Mesodermal cell (in vitro differentiated cells): ENCODE measurements at regions not wholly inside any gene's neighbourhood (a gene's known extent, or its start where the extent isn't known, plus 50 kb on each side); places are given as distances from the start of the nearest gene placed in this dataset.

Source experiments
- H3K27ac ChIP-seq: 2 replicates; pipeline ENCODE4 v1.7.0; 2013; ENCODE audit warnings: mild to moderate bottlenecking, low read depth, low read length, moderate library complexity; ENCODE audit not compliant: severe bottlenecking
- H3K36me3 ChIP-seq: 2 replicates; pipeline ENCODE4 v1.7.1; 2013; ENCODE audit warnings: mild to moderate bottlenecking, low read length, moderate library complexity; ENCODE audit not compliant: control insufficient read depth, insufficient read depth
- H3K4me1 ChIP-seq: one replicate; pipeline ENCODE4 v1.7.1; 2013; ENCODE audit warnings: mild to moderate bottlenecking, low read length; ENCODE audit not compliant: insufficient read depth, control insufficient read depth, poor library complexity, severe bottlenecking
- H3K4me3 ChIP-seq: 2 replicates; pipeline ENCODE4 v1.7.0; 2013; ENCODE audit warnings: low read length, control low read depth, mild to moderate bottlenecking; ENCODE audit not compliant: insufficient read depth, poor library complexity, severe bottlenecking; ENCODE audit errors: extremely low read depth
- H3K9me3 ChIP-seq: 2 replicates; pipeline ENCODE4 v1.7.1; 2013; ENCODE audit warnings: mild to moderate bottlenecking, low read length, moderate library complexity; ENCODE audit not compliant: control insufficient read depth
- WGBS, 2 experiments: methylation state at CpG; one replicate each; pipeline ENCODE4 v1.1.5; 2013; ENCODE audit warnings: missing lambda C conversion rate in 2 of 2; ENCODE audit not compliant: insufficient coverage in 2 of 2; 5-methylcytosine and 5-hydroxymethylcytosine counted together

- no peaks in the 10 kb centered on the region for H3K4me1 ChIP-seq
- H3K4me3 ChIP-seq, result no peak overlapping the region
- no peak overlapping the region for H3K27ac ChIP-seq
- 88 to 94% methylated on average over 9 to 13 of the region's 13 CpGs for WGBS, 2 experiments
- no peaks in the 10 kb centered on the region for H3K9me3 ChIP-seq
- H3K36me3 ChIP-seq, result no peaks in the 10 kb centered on the region
These were observed 229.2 kb downstream of the EN1 start for GRCh38 chr2:118618279-118618678.

- Histone ChIP-seq H3K4me3 (no peak overlapping the region), H3K27ac (no peak overlapping the region), H3K4me1 (no peaks in the 10 kb centered on the region), H3K36me3 (no peaks in the 10 kb centered on the region), H3K9me3 (no peaks in the 10 kb centered on the region)
- WGBS, 2 experiments, result 92 to 98% methylated on average over 5 to 6 of the region's 7 CpGs
These were observed 231.0 kb downstream of the EN1 start for GRCh38 chr2:118616432-118616831.

- H3K36me3 ChIP-seq, result no peaks in the 10 kb centered on the region
- H3K27ac ChIP-seq, result peak overlapping the region; percentile 48
- WGBS, 2 experiments, result 65 to 72% methylated on average over 4 to 6 of the region's 8 CpGs
- no peaks in the 10 kb centered on the region for H3K4me1 ChIP-seq
- H3K9me3 ChIP-seq, result no peaks in the 10 kb centered on the region
- H3K4me3 ChIP-seq, result no peak overlapping the region
These were observed 232.6 kb downstream of the EN1 start for GRCh38 chr2:118614841-118615271.

GRCh38 chr2:118613737-118614136 is 233.7 kb downstream of the EN1 start:
- Histone ChIP-seq H3K4me1 (no peaks in the 10 kb centered on the region), H3K36me3 (no peaks in the 10 kb centered on the region), H3K9me3 (no peaks in the 10 kb centered on the region), H3K27ac (no peak overlapping the region), H3K4me3 (no peak overlapping the region)
- 80 to 94% methylated on average over 1 to 2 of the region's 2 CpGs for WGBS, 2 experiments

GRCh38 chr2:118611691-118612090 is 235.8 kb downstream of the EN1 start:
- Histone ChIP-seq H3K27ac (no peak overlapping the region), H3K4me3 (no peak overlapping the region), H3K4me1 (no peaks in the 10 kb centered on the region), H3K9me3 (no peaks in the 10 kb centered on the region), H3K36me3 (no peaks in the 10 kb centered on the region)
- WGBS, 2 experiments, result 80 to 100% methylated on average over 1 to 2 of the region's 2 CpGs

GRCh38 chr2:118609138-118609537 is 238.3 kb downstream of the EN1 start:
- Histone ChIP-seq H3K36me3 (no peaks in the 10 kb centered on the region), H3K4me1 (no peaks in the 10 kb centered on the region), H3K27ac (no peak overlapping the region), H3K4me3 (no peak overlapping the region), H3K9me3 (no peaks in the 10 kb centered on the region)
- WGBS, 2 experiments, result 85 to 97% methylated on average over 2 to 4 of the region's 4 CpGs

GRCh38 chr2:118607641-118608040 is 239.8 kb downstream of the EN1 start:
- H3K36me3 ChIP-seq, result no peaks in the 10 kb centered on the region
- WGBS, 2 experiments, result 90 to 100% methylated on average over 4 to 5 of the region's 6 CpGs
- no peak overlapping the region for H3K27ac ChIP-seq
- no peaks in the 10 kb centered on the region for H3K4me1 ChIP-seq
- H3K9me3 ChIP-seq, result no peaks in the 10 kb centered on the region
- no peak overlapping the region for H3K4me3 ChIP-seq

GRCh38 chr2:118604811-118605210 is 242.6 kb downstream of the EN1 start:
- peaks cover 6% of the 10 kb centered on the region for H3K9me3 ChIP-seq
- H3K27ac ChIP-seq, result no peak overlapping the region
- H3K4me1 ChIP-seq, result no peaks in the 10 kb centered on the region
- H3K4me3 ChIP-seq, result no peak overlapping the region
- WGBS, 2 experiments, result 80% methylated on average over 1 of the region's 2 CpGs; no CpG with 5 or more reads in 1 of the 2 experiments
- H3K36me3 ChIP-seq, result no peaks in the 10 kb centered on the region

GRCh38 chr2:118604371-118604770 is 243.1 kb downstream of the EN1 start:
- H3K4me3 ChIP-seq, result no peak overlapping the region
- no peaks in the 10 kb centered on the region for H3K4me1 ChIP-seq
- H3K36me3 ChIP-seq, result no peaks in the 10 kb centered on the region
- H3K27ac ChIP-seq, result no peak overlapping the region
- WGBS, 2 experiments, result 86 to 88% methylated on average over 3 to 4 of the region's 4 CpGs
- H3K9me3 ChIP-seq, result peaks cover 6% of the 10 kb centered on the region

GRCh38 chr2:118599141-118599540 is 248.3 kb downstream of the EN1 start:
- peaks cover 12% of the 10 kb centered on the region for H3K9me3 ChIP-seq
- H3K4me1 ChIP-seq, result no peaks in the 10 kb centered on the region
- no peaks in the 10 kb centered on the region for H3K36me3 ChIP-seq
- H3K4me3 ChIP-seq, result no peak overlapping the region
- no peak overlapping the region for H3K27ac ChIP-seq
- WGBS, 2 experiments, result 80% methylated on average over 1 of the region's 3 CpGs

GRCh38 chr2:118596620-118597019 is 250.8 kb downstream of the EN1 start:
- Histone ChIP-seq H3K4me3 (no peak overlapping the region), H3K36me3 (no peaks in the 10 kb centered on the region), H3K4me1 (no peaks in the 10 kb centered on the region), H3K9me3 (peaks cover 6% of the 10 kb centered on the region), H3K27ac (no peak overlapping the region)
- 89 to 92% methylated on average over 6 of the region's 6 CpGs for WGBS, 2 experiments
